Cardiac fibroblast (primary cell): ENCODE measurements at regions not wholly inside any gene's neighbourhood (a gene's known extent, or its start where the extent isn't known, plus 50 kb on each side); places are given as distances from the start of the nearest gene placed in this dataset.
"Not testable (repeated sequence)": the region's sequence is repeated elsewhere in the genome, so short reads cannot be mapped to it uniquely, and the experiment has no call there.

Experiments
- DNase-seq, 2 donors: peaks; one replicate each; pipeline versions ENCODE4 v3.0.0 to v3.0.0-alpha.2; 2010; ENCODE audit warnings: low read depth in 2 of 2
- H3K4me3 ChIP-seq, 2 donors: replicated peaks in 1 of 2; 1 replicate in 1 of 2; 2 replicates in 1 of 2; pipeline ENCODE4 v1.5.1; 2011; ENCODE audit warnings: low read depth in 2 of 2, low read length in 2 of 2, mild to moderate bottlenecking in 2 of 2, moderate library complexity in 1 of 2
- CTCF ChIP-seq: IDR thresholded peaks from one replicate; pipeline ENCODE4 v1.5.1; 2011; ENCODE audit warnings: low read depth, mild to moderate bottlenecking, low read length, inconsistent platforms

DNA sequence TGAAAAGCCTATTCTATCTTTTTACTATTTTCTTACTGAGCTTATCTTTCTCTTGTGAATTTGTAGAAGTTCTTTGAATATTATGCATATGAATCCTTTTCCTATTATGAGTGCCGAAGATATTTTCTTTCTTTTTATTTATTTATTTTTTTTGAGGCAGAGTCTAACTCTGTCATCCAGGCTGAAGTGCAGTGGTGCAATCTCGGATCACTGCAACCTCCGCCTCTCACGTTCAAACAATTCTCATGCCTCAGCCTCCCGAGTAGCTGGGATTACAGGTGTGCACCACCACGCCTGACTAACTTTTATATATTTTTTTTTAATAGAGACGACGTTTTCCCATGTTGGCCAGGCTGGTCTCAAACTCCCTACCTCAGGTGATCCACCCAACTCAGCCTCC, 109.8 kb downstream of the RHOU start:
- no peak for DNase-seq
- TF ChIP-seq CTCF = no peak
- no peak overlapping the region for H3K4me3 ChIP-seq

- no peak for DNase-seq
- TF ChIP-seq CTCF = no peak
- no peak overlapping the region for H3K4me3 ChIP-seq
These were observed 111.7 kb downstream of the RHOU start for GRCh38 chr1:228846952-228847351.

GRCh38 chr1:228847451-228847850, 112.2 kb downstream of the RHOU start:
- not testable (repeated sequence) for DNase-seq, H3K4me3 ChIP-seq

DNA sequence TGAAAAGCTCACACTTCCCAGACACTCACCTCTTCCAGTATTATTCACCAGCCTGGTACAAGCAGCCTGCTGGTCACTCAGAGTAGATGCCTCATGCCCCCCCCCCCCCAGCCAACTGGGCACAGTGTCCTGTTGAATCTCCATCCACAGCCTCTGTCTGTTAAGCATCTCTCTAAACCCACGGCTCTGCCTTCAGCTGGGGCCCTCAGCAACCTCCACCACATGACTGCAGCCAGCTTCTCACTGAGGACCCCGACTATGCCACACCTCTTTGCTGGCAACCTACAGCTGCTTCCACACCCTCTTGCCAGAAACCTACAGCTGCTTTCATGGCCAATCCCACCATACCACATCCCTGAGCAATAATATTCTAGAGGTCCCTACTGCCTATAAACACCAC, 113.1 kb downstream of the RHOU start:
- TF ChIP-seq CTCF = no peak
- DNase-seq = no peak
- H3K4me3 ChIP-seq = no peak overlapping the region

GRCh38 chr1:228849011-228849541, 113.8 kb downstream of the RHOU start:
- no peak overlapping the region for H3K4me3 ChIP-seq
- DNase-seq = no peak
- TF ChIP-seq CTCF = no peak

GRCh38 chr1:228850141-228851100, 115.1 kb downstream of the RHOU start:
- no peak overlapping the region for H3K4me3 ChIP-seq
- no peak for TF ChIP-seq CTCF
- DNase-seq = no peak

GRCh38 chr1:228851193-228851592, 115.9 kb downstream of the RHOU start:
- TF ChIP-seq CTCF = no peak
- no peak overlapping the region for H3K4me3 ChIP-seq

More at GRCh38 chr1:228851193-228851592, 115.9 kb downstream of the RHOU start:
- no peak for DNase-seq
